ENCODE measurements at regions not wholly inside any gene's neighbourhood (a gene's known extent, or its start where the extent isn't known, plus 50 kb on each side); places are given as distances from the start of the nearest gene placed in this dataset.
"Not testable (repeated sequence)": the region's sequence is repeated elsewhere in the genome, so short reads cannot be mapped to it uniquely, and the experiment has no call there.

DNA sequence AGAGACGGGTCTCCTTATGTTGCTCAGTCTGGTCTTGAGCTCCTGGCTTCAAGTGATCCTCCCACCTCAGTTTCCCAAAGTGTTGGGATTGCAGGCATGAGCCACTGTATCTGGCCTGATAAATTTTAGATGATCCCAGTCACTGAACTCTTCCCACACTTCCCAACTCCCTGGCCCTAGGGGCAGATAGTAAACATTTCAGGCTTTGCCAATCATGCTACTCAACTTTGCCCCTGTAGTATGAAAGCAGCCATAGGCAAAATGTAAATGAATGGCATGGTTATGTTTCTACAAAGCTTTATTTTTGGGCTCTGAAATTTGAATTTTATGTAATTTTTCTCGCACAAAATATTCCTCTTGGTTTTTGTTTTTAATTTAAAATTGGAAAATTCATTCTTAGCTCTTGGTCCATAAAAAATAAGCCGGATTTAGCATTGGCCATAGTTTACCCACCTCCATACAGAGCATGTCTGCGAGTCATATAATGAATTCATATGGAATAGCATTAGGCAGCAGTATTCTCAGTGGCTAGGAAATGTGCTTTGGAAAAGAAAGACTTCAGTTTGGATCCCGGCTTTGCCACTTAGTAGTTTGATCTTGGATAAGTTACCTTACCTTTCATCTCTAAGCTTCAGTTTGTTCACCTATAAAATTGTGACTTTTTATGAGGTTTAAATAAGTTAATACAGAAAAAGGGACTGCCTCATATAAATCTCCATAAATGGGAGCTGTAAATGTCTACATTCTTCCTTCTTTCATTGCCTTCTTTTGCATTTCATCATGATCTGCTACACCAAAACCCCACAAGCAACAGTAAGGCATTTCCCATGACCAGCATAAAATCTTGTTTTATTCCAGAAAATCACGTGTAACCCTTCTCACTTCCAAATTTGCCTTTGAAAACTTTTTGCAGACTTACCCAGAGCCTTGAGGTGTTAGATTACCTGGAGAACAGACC, 360.3 kb upstream of the TPM1 start:
- Histone ChIP-seq H3K27ac (no peak overlapping the region), H3K4me3 (no peak overlapping the region)

DNA sequence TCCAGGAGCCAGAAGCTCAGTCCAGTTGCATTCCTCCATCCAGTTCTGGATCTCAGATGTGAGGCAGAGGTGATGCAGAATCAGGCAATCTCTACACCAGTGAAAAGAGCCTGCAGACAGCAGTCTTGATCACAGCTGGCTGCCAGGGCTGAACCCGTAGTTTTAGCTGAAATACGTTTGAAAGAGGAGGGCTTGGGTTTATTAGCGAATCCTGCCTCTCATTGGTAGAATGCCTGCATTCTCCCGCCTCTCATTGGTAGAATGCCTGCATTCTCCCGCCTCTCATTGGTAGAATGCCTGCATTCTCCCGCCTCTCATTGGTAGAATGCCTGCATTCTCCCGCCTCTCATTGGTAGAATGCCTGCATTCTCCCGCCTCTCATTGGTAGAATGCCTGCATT, 359.4 kb upstream of the TPM1 start:
- not testable (repeated sequence) for H3K4me3 ChIP-seq, H3K27ac ChIP-seq

DNA sequence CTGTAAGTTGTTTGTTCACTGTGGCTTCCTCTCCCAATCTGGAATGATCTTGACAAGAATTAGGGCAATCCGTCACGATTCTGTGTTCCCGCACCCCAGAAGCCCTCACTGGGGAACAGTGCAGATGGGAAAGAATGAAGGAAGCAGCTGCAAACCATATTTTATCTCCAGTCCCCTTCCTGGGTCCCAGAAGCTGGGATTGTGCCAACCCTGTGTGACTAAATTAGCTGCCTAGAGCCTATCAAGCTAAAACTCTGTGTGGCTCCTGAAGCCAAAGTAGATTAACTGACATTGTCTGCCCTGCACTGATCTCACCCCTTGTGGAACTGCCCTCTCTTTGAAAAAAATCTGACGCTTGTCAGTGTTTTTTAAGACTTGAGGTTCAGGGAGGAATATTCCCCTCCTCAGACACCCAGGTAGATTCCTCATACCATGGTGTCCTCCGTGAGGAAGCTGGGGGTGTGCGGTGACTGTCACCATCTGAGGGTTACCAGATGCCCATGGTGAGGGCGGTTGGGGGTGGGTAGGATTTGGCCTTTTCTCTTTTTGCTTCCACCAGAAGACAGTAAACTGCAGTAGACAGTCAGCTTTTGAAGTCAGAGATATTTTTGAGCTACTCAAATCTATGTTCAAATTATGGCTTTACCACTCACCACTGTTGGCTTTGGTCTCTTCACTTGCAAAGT, 358.3 kb upstream of the TPM1 start:
- Histone ChIP-seq H3K4me3 (no peak overlapping the region), H3K27ac (no peak overlapping the region)

DNA sequence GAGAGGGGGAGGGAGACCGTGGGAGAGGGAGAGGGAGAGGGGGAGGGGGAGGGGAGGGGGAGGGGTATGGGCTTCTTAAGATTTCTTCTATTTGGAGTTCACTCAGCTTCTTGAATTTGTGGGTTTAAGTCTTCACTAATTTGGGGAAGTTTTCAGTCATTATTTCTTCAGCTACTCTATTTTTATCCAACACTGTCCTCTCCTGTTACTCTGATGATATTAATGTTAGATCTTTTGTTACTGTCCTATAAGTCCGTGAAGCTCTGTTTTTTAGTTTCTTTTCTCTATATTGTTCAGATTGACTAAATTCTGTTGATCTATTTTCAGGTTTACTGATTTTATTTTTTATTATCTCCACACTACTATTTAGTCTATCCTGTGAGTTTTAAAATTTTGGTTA, 351.5 kb upstream of the TPM1 start:
- Histone ChIP-seq H3K4me3 (no peak overlapping the region), H3K27ac (no peak overlapping the region)

DNA sequence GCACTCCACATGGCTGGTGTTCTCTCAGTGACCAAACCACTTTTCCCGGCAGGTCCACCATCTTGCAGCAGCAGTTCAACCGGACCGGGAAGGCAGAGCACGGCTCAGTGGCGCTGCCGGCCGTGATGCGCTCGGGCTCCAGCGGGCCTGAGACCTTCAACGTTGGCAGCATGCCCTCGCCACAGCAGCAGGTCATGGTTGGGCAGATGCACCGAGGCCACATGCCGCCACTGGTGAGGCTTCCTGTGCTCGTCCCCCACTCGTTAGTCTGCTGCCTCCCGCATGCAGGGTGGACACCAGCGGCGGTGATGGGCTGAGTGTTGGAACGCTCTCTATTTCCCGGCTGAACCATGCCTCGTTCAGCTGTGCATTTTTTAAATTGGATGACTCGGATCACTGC, 344.9 kb upstream of the TPM1 start:
- Histone ChIP-seq H3K27ac (no peak overlapping the region), H3K4me3 (no peak overlapping the region)

DNA sequence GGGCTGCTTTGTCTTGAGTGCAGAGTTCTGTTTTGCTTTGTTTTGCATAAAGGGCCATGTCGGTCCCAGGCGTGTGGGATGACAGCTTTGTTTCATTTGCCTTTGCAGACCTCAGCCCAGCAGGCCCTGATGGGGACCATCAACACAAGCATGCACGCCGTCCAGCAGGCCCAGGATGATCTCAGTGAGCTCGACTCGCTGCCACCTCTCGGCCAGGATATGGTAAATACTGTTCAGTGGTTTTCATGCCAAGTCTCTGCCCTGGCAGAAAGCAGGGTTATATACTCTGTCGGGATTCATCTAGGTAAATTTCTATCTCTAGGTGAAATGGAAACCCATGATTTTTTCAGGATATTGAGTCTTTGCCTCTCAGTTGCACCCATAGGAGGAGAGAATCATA, 343.9 kb upstream of the TPM1 start:
- Histone ChIP-seq H3K27ac (no peak overlapping the region), H3K4me3 (no peak overlapping the region)

DNA sequence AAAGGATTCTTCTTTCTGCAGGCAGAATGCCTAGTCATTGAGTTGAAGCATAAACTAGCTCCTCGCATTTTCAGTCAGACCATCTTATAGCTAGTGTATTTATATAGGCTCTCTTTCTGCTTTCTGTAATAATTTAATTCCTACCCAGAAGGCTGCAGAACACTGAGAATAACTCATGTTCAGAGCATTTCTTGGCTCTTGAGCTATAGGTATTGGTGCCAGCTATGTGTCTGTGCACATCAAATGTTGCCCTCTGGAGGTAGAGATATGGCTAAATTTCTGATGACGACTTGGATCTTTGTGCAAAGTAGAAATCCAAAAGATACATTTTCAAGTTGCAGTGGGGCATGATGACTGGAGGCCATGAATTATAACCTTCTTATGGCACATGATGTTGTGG, 336.2 kb upstream of the TPM1 start:
- no peak overlapping the region for H3K27ac ChIP-seq
- H3K4me3 ChIP-seq: no peak overlapping the region

DNA sequence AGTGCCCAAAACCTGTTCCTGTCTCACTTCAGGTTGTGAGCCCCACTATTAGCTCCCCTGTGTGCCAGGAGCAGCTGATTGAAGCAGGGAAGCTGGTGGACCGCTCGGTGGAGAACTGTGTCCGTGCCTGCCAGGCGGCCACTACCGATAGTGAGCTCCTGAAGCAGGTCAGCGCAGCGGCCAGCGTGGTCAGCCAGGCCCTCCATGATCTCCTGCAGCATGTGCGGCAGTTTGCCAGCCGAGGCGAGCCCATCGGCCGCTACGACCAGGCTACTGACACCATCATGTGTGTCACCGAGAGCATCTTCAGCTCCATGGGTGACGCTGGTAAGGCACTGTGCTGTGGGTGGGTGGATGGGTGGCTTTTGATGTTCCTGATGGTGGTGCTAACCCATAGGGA, 334.1 kb upstream of the TPM1 start:
- H3K27ac ChIP-seq: no peak overlapping the region
- no peak overlapping the region for H3K4me3 ChIP-seq

DNA sequence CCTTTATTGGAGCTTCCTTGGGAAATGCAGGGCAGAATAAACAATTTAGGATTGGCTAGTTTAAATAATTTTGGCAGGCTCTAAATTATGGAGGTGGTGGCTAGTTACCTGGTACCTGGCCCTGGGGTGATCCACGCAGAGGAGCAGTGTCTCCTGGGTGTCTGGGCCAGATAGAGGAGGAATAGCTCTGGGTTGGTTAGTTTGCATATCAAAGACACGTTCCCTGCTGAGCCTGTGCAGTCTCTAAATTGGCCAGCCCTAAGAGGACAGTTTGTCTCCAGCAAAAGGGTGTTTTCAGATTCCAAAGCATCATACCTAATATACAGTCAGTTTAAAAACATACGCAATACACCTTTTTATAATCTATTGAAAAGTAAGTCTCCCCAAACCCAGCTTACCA, 333.3 kb upstream of the TPM1 start:
- no peak overlapping the region for H3K4me3 ChIP-seq
- H3K27ac ChIP-seq: no peak overlapping the region

DNA sequence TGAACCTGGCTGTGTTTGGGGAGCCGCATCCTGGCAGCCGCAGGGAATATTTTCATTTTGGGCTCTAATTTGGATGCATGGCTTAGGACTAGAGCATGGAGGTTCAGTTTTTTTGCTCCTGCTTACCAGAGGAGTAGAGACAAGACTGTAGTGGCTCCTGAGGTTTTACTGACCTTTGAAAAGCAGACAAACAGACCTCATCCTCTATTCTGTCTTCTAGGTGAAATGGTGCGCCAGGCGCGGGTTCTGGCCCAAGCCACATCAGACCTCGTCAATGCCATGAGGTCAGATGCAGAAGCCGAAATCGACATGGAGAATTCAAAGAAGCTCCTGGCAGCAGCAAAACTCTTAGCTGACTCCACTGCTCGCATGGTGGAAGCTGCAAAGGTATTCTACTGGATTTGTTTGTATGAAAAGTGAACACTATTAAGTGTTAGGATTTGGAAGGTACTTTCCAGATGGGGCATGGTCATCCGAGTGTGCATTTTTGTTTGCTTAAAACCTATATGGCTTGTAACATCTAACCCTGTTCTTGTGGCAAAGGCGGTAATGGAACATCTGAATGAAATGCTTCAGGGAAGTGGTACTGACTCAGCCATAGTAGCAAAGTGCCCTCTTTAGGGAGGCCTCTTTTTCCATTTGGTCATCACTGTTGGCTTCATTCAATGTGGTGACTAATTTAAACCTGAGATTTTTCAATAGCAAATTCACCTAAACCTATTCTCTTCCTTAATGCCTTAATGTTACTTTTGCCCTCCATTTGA, 330.7 kb upstream of the TPM1 start:
- Histone ChIP-seq H3K27ac (no peak overlapping the region), H3K4me3 (no peak overlapping the region)

DNA sequence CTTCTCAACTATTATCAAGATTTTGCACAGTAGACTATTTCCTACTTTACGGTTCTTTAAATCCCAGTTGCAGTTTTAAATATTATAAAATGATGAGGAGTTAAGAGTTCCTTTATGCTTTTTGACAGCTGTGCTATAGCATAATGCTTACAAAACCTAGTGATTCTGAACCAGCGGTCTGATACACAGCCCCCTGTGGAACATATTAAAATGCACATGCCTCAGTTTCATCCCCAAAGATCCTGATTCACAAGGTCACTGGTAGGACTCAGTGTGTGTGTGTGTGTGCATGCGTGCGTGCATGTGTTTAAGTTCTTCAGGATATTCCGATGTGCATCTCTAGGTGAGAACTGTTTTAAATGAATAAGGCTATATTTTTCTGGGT, 330.1 kb upstream of the TPM1 start:
- Histone ChIP-seq H3K4me3 (no peak overlapping the region), H3K27ac (no peak overlapping the region)

DNA sequence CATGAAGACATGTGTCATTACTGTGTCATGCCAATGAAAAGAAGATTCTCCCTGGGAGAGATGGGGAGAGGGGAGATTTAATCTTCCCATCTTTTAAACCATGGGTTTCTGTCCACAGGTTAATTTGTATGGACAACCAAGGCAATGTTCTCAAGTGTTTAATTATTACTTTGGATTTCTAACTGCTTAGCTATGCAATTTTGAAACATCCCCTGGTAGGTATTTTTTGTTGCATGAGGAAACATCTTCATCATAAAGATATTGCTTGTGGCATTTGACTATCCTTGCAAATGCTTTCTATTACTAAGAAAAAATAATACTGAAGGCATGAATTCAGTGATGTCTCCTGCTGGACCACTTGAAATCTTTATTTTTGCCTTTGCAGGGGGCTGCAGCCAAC, 326.6 kb upstream of the TPM1 start:
- H3K27ac ChIP-seq: no peak overlapping the region

DNA sequence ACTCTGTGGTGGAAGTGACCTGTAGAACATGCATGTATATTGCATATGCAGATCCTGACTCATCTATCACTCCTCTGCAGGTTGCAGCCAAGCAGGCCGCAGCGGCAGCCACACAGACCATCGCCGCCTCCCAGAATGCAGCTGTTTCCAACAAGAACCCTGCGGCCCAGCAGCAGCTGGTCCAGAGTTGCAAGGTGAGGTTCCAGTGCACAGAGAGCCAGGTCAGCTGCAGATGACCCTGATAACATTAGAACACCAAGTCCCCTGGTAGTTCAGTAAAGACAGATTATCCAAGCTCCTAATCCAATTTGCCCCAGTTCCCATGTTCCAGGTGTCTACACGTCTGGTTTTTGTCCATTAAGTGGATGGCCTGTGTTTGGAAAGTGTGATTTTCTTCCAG, 325.1 kb upstream of the TPM1 start:
- Histone ChIP-seq H3K4me3 (no peak overlapping the region), H3K27ac (no peak overlapping the region)

More for the DNA sequence above, 326.6 kb upstream of the TPM1 start:
- H3K4me3 ChIP-seq: no peak overlapping the region

DNA sequence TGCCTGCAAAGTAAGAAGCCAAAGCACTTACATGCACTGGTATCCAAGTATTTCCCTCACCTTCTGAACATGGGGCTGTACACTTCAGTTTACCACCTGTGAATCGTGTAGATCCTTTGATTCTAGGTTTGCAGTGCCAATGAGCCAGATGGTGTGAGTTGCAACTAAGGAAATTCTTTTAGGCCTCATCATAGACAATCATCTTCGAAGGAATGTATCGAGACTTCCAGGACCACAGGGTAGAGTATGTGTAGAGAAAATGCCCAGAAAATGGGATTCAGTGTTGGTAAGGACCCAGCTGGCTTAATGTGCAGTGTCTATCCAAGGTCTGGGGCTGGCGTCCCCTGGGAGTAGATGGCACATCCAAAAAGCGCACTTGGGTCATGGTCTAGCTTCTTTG, 323.2 kb upstream of the TPM1 start:
- Histone ChIP-seq H3K4me3 (no peak overlapping the region), H3K27ac (no peak overlapping the region)

DNA sequence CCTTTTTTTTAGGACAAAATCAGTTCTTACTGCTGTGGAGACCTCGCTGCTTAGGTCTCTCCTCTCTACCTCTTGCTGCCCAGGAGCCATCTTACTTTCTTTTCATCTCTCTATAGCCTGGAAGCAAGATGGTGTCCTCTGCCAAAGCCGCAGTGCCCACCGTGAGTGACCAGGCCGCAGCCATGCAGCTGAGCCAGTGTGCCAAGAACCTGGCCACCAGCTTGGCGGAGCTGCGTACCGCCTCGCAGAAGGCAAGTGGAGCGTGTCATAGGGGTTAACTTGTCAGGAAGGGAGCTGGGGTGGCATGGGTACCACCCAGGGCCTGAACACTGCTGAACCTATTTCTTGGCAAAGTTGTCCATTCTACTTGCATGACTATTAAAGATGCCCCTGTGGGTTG, 320.3 kb upstream of the TPM1 start:
- Histone ChIP-seq H3K27ac (no peak overlapping the region), H3K4me3 (no peak overlapping the region)

DNA sequence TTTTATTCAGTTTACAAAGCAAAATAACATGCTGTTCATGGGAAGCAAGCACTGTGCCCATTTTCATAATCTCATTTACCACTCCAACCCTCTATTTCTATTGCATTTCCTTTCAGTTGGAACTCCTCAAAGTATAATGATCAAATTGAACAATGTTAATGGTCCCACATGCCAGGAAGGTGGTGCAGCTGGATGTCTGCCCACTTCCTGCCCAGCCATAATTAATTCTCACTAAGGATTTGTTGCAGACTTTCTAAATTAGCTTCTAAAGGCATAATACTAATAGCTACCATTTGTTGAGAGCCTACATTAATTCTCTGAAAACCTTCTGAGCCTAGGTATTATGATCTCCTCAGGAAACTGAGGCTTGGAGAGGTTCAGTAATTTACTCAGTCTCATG, 316.1 kb upstream of the TPM1 start:
- no peak overlapping the region for H3K27ac ChIP-seq
- H3K4me3 ChIP-seq: no peak overlapping the region

DNA sequence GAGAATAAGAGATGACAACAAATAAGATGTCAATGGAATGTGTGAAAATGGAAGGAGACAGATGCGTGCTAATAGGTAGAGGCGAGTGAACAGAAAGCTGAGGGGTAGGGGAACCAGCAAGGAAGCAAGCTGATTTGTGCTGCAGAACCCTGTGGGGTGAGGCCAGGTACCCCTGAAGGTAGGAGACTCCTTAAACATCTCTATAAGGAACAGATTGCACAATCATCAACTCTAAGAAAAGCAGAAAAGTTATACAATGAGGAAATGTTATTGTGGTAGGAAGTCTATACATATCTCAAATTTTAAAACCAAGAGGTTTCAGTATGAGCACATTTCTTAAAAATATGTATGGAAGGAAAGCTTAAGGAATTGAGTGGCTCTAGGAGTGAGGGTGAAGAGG, 315.0 kb upstream of the TPM1 start:
- Histone ChIP-seq H3K27ac (no peak overlapping the region), H3K4me3 (no peak overlapping the region)

DNA sequence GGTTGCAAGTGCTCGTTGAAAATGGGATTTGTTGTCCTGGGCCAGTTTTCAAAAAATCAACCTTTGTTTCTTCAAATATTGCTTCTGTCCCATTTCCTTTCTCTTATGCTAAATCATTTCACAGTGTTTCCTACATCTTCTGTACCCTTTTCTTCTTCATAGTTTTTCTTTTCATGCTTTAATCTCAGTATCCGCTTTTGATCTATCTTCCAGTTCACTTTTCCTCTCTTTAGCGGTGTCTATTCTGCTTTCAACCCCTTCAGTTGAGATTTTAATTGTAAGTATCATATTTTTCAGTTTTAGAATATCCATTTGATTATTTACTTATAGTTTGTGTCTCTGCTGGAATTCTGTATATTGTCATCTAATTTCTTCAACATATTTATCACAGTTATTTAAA, 311.7 kb upstream of the TPM1 start:
- Histone ChIP-seq H3K27ac (no peak overlapping the region), H3K4me3 (no peak overlapping the region)

DNA sequence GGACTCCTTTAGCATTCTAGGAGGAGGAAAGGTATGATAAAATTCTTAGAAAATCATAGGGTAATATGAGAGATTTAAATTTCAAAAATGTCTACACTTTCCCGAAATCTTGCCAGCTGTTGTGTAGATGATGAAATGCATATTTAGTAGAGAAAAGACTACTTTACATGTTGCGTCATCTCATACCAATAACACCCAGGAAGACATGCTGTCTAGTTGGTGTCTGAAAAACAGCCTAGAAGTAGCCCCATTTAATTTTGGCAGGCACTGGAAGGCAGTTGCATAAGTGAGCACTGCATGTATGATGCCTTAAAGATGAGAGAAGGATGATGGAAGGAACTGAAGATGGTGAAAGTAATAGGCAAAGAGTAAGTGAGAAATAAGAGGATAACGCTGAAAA, 310.5 kb upstream of the TPM1 start:
- no peak overlapping the region for H3K4me3 ChIP-seq
- H3K27ac ChIP-seq: no peak overlapping the region

DNA sequence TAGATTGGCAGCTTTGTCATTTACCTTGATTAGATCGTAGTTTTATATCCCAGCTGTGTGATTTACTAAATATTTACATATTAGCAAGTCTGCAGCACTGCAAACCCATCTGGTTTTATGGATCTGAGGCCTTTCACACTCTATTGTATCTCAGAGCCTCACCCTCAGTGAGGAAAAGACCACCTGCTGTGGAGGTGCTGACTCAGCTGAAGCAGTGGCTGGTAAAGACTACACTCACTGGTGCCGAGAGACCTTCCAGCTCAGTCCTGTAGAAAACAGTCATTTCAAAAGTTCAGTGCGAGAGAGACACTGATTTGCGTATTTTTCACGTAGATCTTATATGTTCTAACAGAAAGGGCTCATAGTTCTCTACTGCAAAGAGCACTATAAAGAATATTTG, 307.8 kb upstream of the TPM1 start:
- Histone ChIP-seq H3K27ac (no peak overlapping the region), H3K4me3 (no peak overlapping the region)

DNA sequence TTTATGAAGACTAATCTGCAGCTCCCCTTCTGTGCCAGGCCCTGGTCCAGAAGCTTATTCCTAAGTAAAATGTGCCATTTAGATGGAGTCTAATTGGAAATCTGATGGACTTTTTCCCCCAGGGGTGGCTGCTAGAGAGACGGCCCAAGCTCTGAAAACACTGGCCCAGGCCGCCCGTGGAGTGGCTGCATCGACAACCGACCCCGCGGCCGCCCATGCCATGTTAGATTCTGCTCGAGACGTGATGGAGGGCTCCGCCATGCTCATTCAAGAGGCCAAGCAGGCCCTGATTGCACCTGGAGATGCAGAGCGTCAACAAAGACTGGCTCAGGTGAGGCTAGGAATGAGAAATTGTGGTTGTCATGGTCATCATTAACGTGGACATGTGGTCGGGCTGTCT, 305.8 kb upstream of the TPM1 start:
- Histone ChIP-seq H3K27ac (no peak overlapping the region), H3K4me3 (no peak overlapping the region)
